Mesendoderm (in vitro differentiated cells): ENCODE measurements at regions not wholly inside any gene's neighbourhood (a gene's known extent, or its start where the extent isn't known, plus 50 kb on each side); places are given as distances from the start of the nearest gene placed in this dataset.
A peak's percentile ranks its signal among the peaks of the same experiment; 100 is the strongest.

Experiments used
- DNase-seq: peaks from one replicate; pipeline ENCODE4 v3.0.0; 2013
- H2AK5ac ChIP-seq: 2 replicates; pipeline ENCODE4 v1.6.1; 2013; ENCODE audit warnings: low read length, inconsistent platforms
- H2BK120ac ChIP-seq: 2 replicates; pipeline ENCODE4 v1.6.1; 2013; ENCODE audit warnings: low read depth, mild to moderate bottlenecking, low read length, moderate library complexity, mixed read lengths
- H2BK15ac ChIP-seq: replicated peaks from 2 replicates; pipeline ENCODE4 v1.6.1; 2013; ENCODE audit warnings: low read depth, mild to moderate bottlenecking, moderate library complexity
- H2BK5ac ChIP-seq: 2 replicates; pipeline ENCODE4 v1.6.1; 2013; ENCODE audit warnings: low read length, inconsistent platforms
- H3K18ac ChIP-seq: 2 replicates; pipeline ENCODE4 v1.6.1; 2013; ENCODE audit warnings: mild to moderate bottlenecking, low read length, mixed read lengths
- H3K23ac ChIP-seq: one replicate; pipeline ENCODE4 v1.6.1; 2013; ENCODE audit warnings: low read length
- H3K27ac ChIP-seq: 2 replicates; pipeline ENCODE4 v1.5.1; 2013; ENCODE audit warnings: low read depth, mild to moderate bottlenecking, inconsistent platforms, low read length, moderate library complexity
- H3K27me3 ChIP-seq: 2 replicates; pipeline ENCODE4 v1.6.1; 2013; ENCODE audit warnings: low read length, control low read depth, mild to moderate bottlenecking, inconsistent platforms; ENCODE audit not compliant: insufficient read depth, poor library complexity
- H3K36me3 ChIP-seq: 2 replicates; pipeline ENCODE4 v1.6.1; 2013; ENCODE audit warnings: low read length, inconsistent platforms; ENCODE audit not compliant: control insufficient read depth, insufficient read depth
- H3K4ac ChIP-seq: one replicate; pipeline ENCODE4 v1.6.1; 2013; ENCODE audit warnings: low read depth, mild to moderate bottlenecking, low read length, moderate library complexity
- H3K4me1 ChIP-seq: 2 replicates; pipeline ENCODE4 v1.6.1; 2013; ENCODE audit warnings: low read depth, low read length, inconsistent platforms; ENCODE audit not compliant: control insufficient read depth
- H3K4me2 ChIP-seq: 2 replicates; pipeline ENCODE4 v1.6.1; 2013; ENCODE audit warnings: low read length
- H3K4me3 ChIP-seq: 2 replicates; pipeline ENCODE4 v1.5.1; 2013; ENCODE audit warnings: mild to moderate bottlenecking, low read length
- H3K56ac ChIP-seq: one replicate; pipeline ENCODE4 v1.6.1; 2013; ENCODE audit warnings: low read length
- H3K79me1 ChIP-seq: 2 replicates; pipeline ENCODE4 v1.6.1; 2013; ENCODE audit warnings: low read length, inconsistent platforms
- H3K79me2 ChIP-seq: 2 replicates; pipeline ENCODE4 v1.6.1; 2013; ENCODE audit warnings: mild to moderate bottlenecking, low read length; ENCODE audit not compliant: control insufficient read depth, insufficient read depth
- H3K9ac ChIP-seq: 2 replicates; pipeline ENCODE4 v1.6.1; 2013; ENCODE audit warnings: low read length, inconsistent platforms
- H4K5ac ChIP-seq: one replicate; pipeline ENCODE4 v1.6.1; 2013; ENCODE audit warnings: low read length
- H4K8ac ChIP-seq: one replicate; pipeline ENCODE4 v1.6.1; 2013; ENCODE audit warnings: low read depth, mild to moderate bottlenecking, control low read depth, low read length, moderate library complexity
- WGBS: extraction: QIAGEN DNeasy Blood & Tissue Kit; methylation state at CpG from one replicate; pipeline ENCODE4 v1.1.7; 2013; ENCODE audit warnings: low lambda C conversion rate, missing lambda C conversion rate; ENCODE audit not compliant: insufficient coverage; ENCODE audit errors: extremely low coverage; 5-methylcytosine and 5-hydroxymethylcytosine counted together

DNA sequence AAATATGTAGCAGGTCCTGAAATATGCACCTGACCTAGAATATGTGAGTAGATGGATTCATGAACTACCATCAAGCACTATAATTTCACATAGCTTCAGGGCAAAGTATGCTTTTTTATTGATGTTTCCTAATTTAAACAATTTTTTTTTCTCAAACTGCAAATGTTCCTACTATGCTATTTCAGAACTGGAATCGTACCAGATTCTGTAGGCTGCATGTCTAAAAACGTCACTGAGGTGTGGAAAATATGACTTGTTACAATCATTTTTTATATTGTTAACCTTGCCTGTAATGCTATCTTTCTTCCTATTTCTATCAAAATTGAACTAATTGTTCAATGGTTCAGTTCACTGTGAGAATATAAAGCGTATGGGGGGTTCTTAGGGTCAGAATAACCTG is 78.0 kb upstream of the RERGL start:
- Histone ChIP-seq H4K5ac (no peak overlapping the region), H3K36me3 (no peaks in the 10 kb centered on the region), H3K23ac (no peak overlapping the region), H3K79me1 (no peaks in the 10 kb centered on the region), H2BK5ac (no peak overlapping the region), H3K4me2 (no peak overlapping the region), H3K9ac (no peak overlapping the region), H3K18ac (no peak overlapping the region), H3K4me1 (no peaks in the 10 kb centered on the region), H2AK5ac (no peak overlapping the region), H3K27ac (no peak overlapping the region), H2BK15ac (no peak overlapping the region), H3K56ac (no peak overlapping the region), H3K27me3 (no peaks in the 10 kb centered on the region), H3K79me2 (no peaks in the 10 kb centered on the region), H3K4me3 (no peak overlapping the region), H2BK120ac (no peak overlapping the region), H4K8ac (no peak overlapping the region), H3K4ac (no peak overlapping the region)
- no CpG with 5 or more reads among the region's 3 CpGs for WGBS
- DNase-seq: no peak

DNA sequence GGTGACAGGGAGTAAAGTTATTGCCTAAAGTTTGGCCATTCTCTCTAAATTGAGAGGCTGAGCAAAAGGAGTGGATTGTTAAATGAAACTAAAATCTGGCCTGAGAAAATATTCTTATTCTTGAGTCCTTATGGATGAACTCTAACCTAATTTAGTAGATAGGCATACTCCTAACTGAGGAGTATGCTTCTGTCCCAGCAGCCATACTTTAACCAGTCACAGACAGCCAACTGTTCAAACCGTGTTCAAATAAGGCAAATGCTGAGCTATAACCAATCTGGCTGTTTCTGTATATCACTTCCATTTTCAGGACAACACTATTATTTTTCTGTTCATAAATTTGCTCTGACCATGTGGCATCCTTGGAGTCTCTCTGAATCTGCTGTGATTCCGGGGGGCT is 75.9 kb upstream of the RERGL start:
- H3K23ac ChIP-seq: no peak overlapping the region
- H3K4me1 ChIP-seq: no peaks in the 10 kb centered on the region
- no peak overlapping the region for H3K9ac ChIP-seq
- WGBS: no CpG with 5 or more reads among the region's 2 CpGs
- H3K18ac ChIP-seq: no peak overlapping the region
- H3K79me2 ChIP-seq: no peaks in the 10 kb centered on the region
- H2AK5ac ChIP-seq: no peak overlapping the region
- no peak overlapping the region for H3K27ac ChIP-seq
- DNase-seq: no peak
- no peak overlapping the region for H4K8ac ChIP-seq
- H3K56ac ChIP-seq: no peak overlapping the region
- no peak overlapping the region for H2BK5ac ChIP-seq
- H3K36me3 ChIP-seq: no peaks in the 10 kb centered on the region
- H3K4ac ChIP-seq: no peak overlapping the region
- no peak overlapping the region for H3K4me2 ChIP-seq
- H3K27me3 ChIP-seq: no peaks in the 10 kb centered on the region
- no peaks in the 10 kb centered on the region for H3K79me1 ChIP-seq
- no peak overlapping the region for H3K4me3 ChIP-seq
- H4K5ac ChIP-seq: no peak overlapping the region
- H2BK120ac ChIP-seq: no peak overlapping the region
- H2BK15ac ChIP-seq: no peak overlapping the region

DNA sequence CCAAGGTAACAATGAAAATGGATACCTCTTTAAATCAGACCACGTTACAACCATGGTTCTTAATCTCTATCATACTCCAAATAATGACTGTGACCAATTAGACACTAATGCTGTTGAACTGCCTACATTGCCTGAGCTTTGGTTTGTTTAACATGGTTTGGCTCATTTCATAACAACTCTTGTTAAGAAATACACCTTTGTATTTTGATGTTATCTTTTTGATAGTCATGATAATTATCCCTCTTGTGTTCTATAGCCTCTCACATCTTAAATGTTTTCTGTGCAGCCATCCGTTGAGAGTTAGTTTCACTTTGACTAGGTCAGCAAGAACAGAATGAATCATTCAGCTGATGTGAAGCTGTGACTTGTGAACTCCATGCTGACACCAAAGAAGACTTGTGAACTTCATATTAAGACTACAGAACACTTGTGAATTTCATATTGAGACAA is 75.5 kb upstream of the RERGL start:
- no CpG with 5 or more reads among the region's 2 CpGs for WGBS
- Histone ChIP-seq H2BK5ac (no peak overlapping the region), H3K9ac (no peak overlapping the region), H3K79me2 (no peaks in the 10 kb centered on the region), H3K27ac (no peak overlapping the region), H3K23ac (no peak overlapping the region), H2BK15ac (no peak overlapping the region), H3K18ac (no peak overlapping the region), H2AK5ac (no peak overlapping the region), H3K4me3 (no peak overlapping the region), H4K5ac (no peak overlapping the region), H2BK120ac (no peak overlapping the region), H3K4me1 (no peaks in the 10 kb centered on the region), H4K8ac (no peak overlapping the region), H3K36me3 (no peaks in the 10 kb centered on the region), H3K4ac (no peak overlapping the region), H3K27me3 (no peaks in the 10 kb centered on the region), H3K56ac (no peak overlapping the region), H3K4me2 (no peak overlapping the region), H3K79me1 (no peaks in the 10 kb centered on the region)
- DNase-seq: no peak

DNA sequence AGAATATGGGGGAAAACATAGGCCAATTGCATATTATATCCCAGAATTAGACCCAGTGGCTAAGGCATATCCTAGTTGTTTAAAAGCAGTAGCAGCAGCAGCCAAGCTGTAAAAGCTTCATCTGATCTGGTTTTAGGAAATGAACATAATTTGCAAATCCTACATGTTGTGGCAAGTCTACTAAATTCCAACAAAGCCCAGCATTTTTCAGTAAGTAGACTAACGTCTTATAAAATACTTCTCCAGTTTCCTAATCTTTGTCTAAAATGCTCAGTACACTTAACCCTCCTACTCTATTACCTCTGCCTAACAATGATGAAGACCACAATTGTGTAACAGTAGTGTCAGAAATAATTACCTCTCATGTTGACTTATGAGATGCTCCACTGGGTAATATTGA is 70.9 kb upstream of the RERGL start:
- H3K4me1 ChIP-seq: no peaks in the 10 kb centered on the region

DNA sequence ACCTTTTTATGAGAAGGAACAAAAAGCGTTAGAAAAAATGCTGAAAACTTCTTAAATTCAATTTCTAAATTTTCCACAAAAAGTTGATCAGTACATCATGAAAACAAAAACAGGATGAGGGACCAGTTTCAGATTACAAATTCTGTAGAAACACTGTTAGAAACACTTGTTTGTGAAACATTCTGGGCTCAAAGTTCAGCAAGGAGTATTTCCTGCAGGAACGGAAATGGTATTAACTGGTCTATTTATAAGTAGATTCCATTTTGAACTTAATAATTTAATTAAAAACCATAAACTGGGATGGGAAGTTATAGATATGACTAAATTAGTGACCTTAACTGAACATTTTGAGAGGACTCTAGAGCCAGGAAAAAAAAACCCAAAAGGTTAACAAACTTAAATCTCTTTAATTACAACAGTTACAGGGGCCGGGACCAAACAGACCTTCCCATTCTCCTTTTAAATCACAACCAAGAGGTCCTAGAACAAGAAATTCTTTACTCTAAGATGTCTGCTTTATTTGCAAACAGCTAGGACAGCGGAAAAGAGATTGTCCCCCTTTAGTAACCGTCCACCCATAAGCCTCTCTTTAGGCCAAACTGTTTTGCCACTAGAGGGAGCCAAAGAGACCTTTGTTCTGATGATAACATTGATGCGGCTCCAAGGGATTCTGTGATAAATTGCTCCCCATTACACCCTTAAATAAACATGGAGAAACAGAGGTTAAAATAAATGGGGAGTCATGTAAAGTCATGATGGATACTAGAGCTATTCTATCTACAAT is 69.0 kb upstream of the RERGL start:
- H3K27ac ChIP-seq: no peak overlapping the region
- H3K79me2 ChIP-seq: no peaks in the 10 kb centered on the region
- no peak overlapping the region for H3K4me2 ChIP-seq
- no peak overlapping the region for H3K4me3 ChIP-seq
- no peak overlapping the region for H3K9ac ChIP-seq
- no peak overlapping the region for H4K8ac ChIP-seq
- no peak overlapping the region for H3K56ac ChIP-seq
- no peaks in the 10 kb centered on the region for H3K27me3 ChIP-seq
- no peak overlapping the region for H2BK120ac ChIP-seq
- no peak overlapping the region for H3K4ac ChIP-seq
- H2BK15ac ChIP-seq: no peak overlapping the region
- H3K23ac ChIP-seq: no peak overlapping the region
- DNase-seq: peak; percentile 64
- no peaks in the 10 kb centered on the region for H3K36me3 ChIP-seq
- H3K79me1 ChIP-seq: no peaks in the 10 kb centered on the region
- H3K18ac ChIP-seq: no peak overlapping the region
- H3K4me1 ChIP-seq: no peaks in the 10 kb centered on the region
- no peak overlapping the region for H2AK5ac ChIP-seq
- no peak overlapping the region for H2BK5ac ChIP-seq
- WGBS: no CpG with 5 or more reads among the region's 6 CpGs
- H4K5ac ChIP-seq: no peak overlapping the region

More for the DNA sequence above, 70.9 kb upstream of the RERGL start:
- Histone ChIP-seq H3K23ac (no peak overlapping the region), H3K79me1 (no peaks in the 10 kb centered on the region), H4K5ac (no peak overlapping the region), H3K18ac (no peak overlapping the region), H3K56ac (no peak overlapping the region), H2BK5ac (no peak overlapping the region), H2BK120ac (no peak overlapping the region), H3K4me2 (no peak overlapping the region), H3K9ac (no peak overlapping the region), H3K36me3 (no peaks in the 10 kb centered on the region), H3K79me2 (no peaks in the 10 kb centered on the region), H2BK15ac (no peak overlapping the region), H3K4me3 (no peak overlapping the region), H3K4ac (no peak overlapping the region), H2AK5ac (no peak overlapping the region), H3K27ac (no peak overlapping the region), H4K8ac (no peak overlapping the region), H3K27me3 (no peaks in the 10 kb centered on the region)
- no peak for DNase-seq
- WGBS: no CpG with 5 or more reads among the region's 1 CpG

DNA sequence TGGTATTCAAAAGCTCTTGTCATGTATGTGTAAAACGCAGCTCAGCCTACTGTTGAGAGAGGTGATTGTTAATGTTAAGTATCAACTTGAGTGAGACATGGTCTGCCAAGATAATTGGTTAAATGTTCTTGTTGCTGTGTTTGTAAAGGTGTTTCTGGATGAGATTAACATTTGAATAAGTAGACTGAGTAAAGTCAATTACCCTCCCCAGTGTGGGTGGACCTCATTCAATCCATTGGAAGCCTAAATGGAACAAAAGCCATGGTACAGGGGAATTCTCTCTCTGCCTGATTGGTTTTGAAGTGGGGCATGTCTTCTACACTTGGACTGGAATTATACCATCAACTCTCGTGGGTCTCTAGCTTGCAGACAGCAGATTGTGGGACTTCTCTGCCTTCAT is 63.8 kb upstream of the RERGL start:
- Histone ChIP-seq H3K9ac (no peak overlapping the region), H2BK5ac (no peak overlapping the region), H3K27ac (no peak overlapping the region), H3K4ac (no peak overlapping the region), H3K23ac (no peak overlapping the region), H3K18ac (no peak overlapping the region), H2AK5ac (no peak overlapping the region), H3K4me2 (no peak overlapping the region), H3K27me3 (no peaks in the 10 kb centered on the region), H4K5ac (no peak overlapping the region), H2BK15ac (no peak overlapping the region), H4K8ac (no peak overlapping the region), H3K4me1 (no peaks in the 10 kb centered on the region), H2BK120ac (no peak overlapping the region), H3K4me3 (no peak overlapping the region), H3K56ac (no peak overlapping the region), H3K79me2 (no peaks in the 10 kb centered on the region), H3K36me3 (no peaks in the 10 kb centered on the region), H3K79me1 (no peaks in the 10 kb centered on the region)
- no peak for DNase-seq
- no CpG with 5 or more reads among the region's 2 CpGs for WGBS
